Fibroblast of pulmonary artery (primary cell): ENCODE measurements at regions not wholly inside any gene's neighbourhood (a gene's known extent, or its start where the extent isn't known, plus 50 kb on each side); places are given as distances from the start of the nearest gene placed in this dataset.

Experiments
- DNase-seq: peaks from one replicate; pipeline ENCODE4 v3.0.0-alpha.2; 2010; ENCODE audit warnings: low read depth
- H3K4me3 ChIP-seq: replicated peaks from 2 replicates; pipeline ENCODE4 v1.5.1; 2011; ENCODE audit warnings: low read depth, mild to moderate bottlenecking, control low read depth, low read length, moderate library complexity
- CTCF ChIP-seq: IDR thresholded peaks from 2 replicates; pipeline ENCODE4 v1.5.1; 2011; ENCODE audit warnings: mild to moderate bottlenecking, control low read depth, low read length, inconsistent platforms; ENCODE audit errors: missing control alignments

- no peak for DNase-seq
- TF ChIP-seq CTCF, result no peak
- no peak overlapping the region for H3K4me3 ChIP-seq
These were observed 498.4 kb upstream of the ALCAM start for GRCh38 chr3:104868291-104868690.

- TF ChIP-seq CTCF, result no peak
- no peak for DNase-seq
- no peak overlapping the region for H3K4me3 ChIP-seq
These were observed 496.4 kb upstream of the ALCAM start for GRCh38 chr3:104870276-104870675.

GRCh38 chr3:104873331-104873730, 493.4 kb upstream of the ALCAM start:
- peak; percentile 74 for DNase-seq
- no peak overlapping the region for H3K4me3 ChIP-seq
- TF ChIP-seq CTCF, result no peak

- no peak overlapping the region for H3K4me3 ChIP-seq
- DNase-seq, result peak; percentile 92
- no peak for TF ChIP-seq CTCF
These were observed 488.3 kb upstream of the ALCAM start for GRCh38 chr3:104878395-104878794.

- DNase-seq, result peak; percentile 81
- H3K4me3 ChIP-seq, result no peak overlapping the region
- no peak for TF ChIP-seq CTCF
These were observed 486.8 kb upstream of the ALCAM start for GRCh38 chr3:104879919-104880318.

- no peak for TF ChIP-seq CTCF
- H3K4me3 ChIP-seq, result no peak overlapping the region
- no peak for DNase-seq
These were observed 481.4 kb upstream of the ALCAM start for GRCh38 chr3:104885214-104885814.
